CD4-positive, alpha-beta T cell (primary cell): ENCODE measurements at regions not wholly inside any gene's neighbourhood (a gene's known extent, or its start where the extent isn't known, plus 50 kb on each side); places are given as distances from the start of the nearest gene placed in this dataset.

Source experiments
- ATAC-seq: fragments of 200-7000 bp; cut with Tn5 transposase; one replicate; pipeline ENCODE4 v1.10.0; 2022; ENCODE audit warnings: mild to moderate bottlenecking; ENCODE audit not compliant: poor library complexity
- CTCF ChIA-PET: fragments of 350-600 bp; sonication (Branson Sonifier 250); formaldehyde crosslinking; loops from one replicate; lab custom pipeline; 2021; ENCODE audit warnings: antibody characterized with exemption, inconsistent platforms; lab: Charles Lee
- POLR2A ChIA-PET: fragments of 350-600 bp; sonication (Branson Sonifier 250); formaldehyde crosslinking; loops from one replicate; lab custom pipeline; 2021; ENCODE audit warnings: antibody characterized with exemption, inconsistent platforms; lab: Charles Lee
- DNase-seq, 14 experiments: peaks; one replicate each; pipeline ENCODE4 v3.0.0-alpha.2; 2013 to 2020; ENCODE audit warnings: mixed read lengths in 2 of 14
- H3K27ac ChIP-seq, 2 donors: one replicate each; pipeline versions ENCODE4 v1.5.1 to v1.7.0; 2013; ENCODE audit warnings: low read length in 2 of 2, low read depth in 1 of 2, mild to moderate bottlenecking in 1 of 2
- H3K27me3 ChIP-seq, 2 experiments: 1 replicate in 1 of 2; 2 replicates in 1 of 2; pipeline versions ENCODE4 v1.6.1 to v1.7.0; 2013; ENCODE audit warnings: low read length in 2 of 2, control low read depth in 1 of 2, mild to moderate bottlenecking in 1 of 2, moderate library complexity in 1 of 2; ENCODE audit not compliant: insufficient read depth in 2 of 2, control insufficient read depth in 1 of 2
- H3K36me3 ChIP-seq: one replicate; pipeline ENCODE4 v1.6.1; 2013; ENCODE audit warnings: low read length, control low read depth; ENCODE audit not compliant: insufficient read depth
- H3K4me1 ChIP-seq: one replicate; pipeline ENCODE4 v1.6.1; 2013; ENCODE audit warnings: low read length, control low read depth; ENCODE audit not compliant: insufficient read depth
- H3K4me3 ChIP-seq: one replicate; pipeline ENCODE4 v1.5.1; 2013; ENCODE audit warnings: mild to moderate bottlenecking, low read length, moderate library complexity
- H3K9me3 ChIP-seq, 2 experiments: 1 replicate in 1 of 2; 2 replicates in 1 of 2; pipeline versions ENCODE4 v1.6.1 to v1.7.0; 2013; ENCODE audit warnings: low read length in 2 of 2, mild to moderate bottlenecking in 2 of 2, control low read depth in 1 of 2, moderate library complexity in 1 of 2; ENCODE audit not compliant: control insufficient read depth in 1 of 2, insufficient read depth in 1 of 2
- H3K27ac Mint-ChIP-seq: one replicate; pipeline ENCODE4 v1.8.0; 2020; ENCODE audit warnings: mixed read lengths
- H3K27me3 Mint-ChIP-seq: one replicate; pipeline ENCODE4 v1.8.0; 2021; ENCODE audit warnings: mixed read lengths
- H3K36me3 Mint-ChIP-seq: one replicate; pipeline ENCODE4 v1.8.0; 2021; ENCODE audit warnings: low read depth, mixed read lengths
- H3K4me1 Mint-ChIP-seq: one replicate; pipeline ENCODE4 v1.8.0; 2021; ENCODE audit warnings: low read depth, mixed read lengths
- H3K4me3 Mint-ChIP-seq: one replicate; pipeline ENCODE4 v1.8.0; 2020; ENCODE audit warnings: mild to moderate bottlenecking, mixed read lengths
- H3K9me3 Mint-ChIP-seq: one replicate; pipeline ENCODE4 v1.8.0; 2020; ENCODE audit warnings: mixed read lengths
- intact Hi-C, 2 experiments: fragments of 100-400 bp; cut with DNase I in 1 of 2; cut with micrococcal nuclease in 1 of 2; formaldehyde crosslinking; loops; one replicate each; pipeline versions ENCODE4 v1.15.1 to v1.9.0; 2023 to 2025; cut with DNase I, micrococcal nuclease
- TF ChIP-seq, protein P1 (sequence below): fragments of 200-600 bp; IDR thresholded peaks from one replicate; pipeline ENCODE4 v1.8.0; 2022; ENCODE audit warnings: antibody characterized with exemption, mild to moderate bottlenecking

DNA sequence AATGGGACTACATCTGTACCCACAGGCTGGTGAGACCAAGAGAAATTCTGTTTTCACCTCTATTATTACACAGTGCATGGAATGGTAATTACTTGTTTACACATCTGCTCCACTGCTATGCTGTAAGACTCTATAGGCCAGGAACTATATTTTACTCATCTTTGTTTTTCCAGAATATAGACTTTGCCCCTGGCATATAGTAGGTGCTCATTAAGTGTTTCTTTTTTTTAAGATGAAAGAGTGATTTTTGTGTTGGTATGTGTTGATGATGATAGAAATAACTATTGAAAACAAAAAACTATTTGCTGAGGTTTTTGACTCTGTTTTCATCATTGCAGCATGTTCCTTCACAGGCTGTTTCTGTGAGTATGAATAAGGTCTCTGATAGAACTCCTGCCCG is 294.7 kb downstream of the CSNK1G3 start:
- Mint-ChIP-seq H3K4me1 (no peaks in the 10 kb centered on the region), H3K4me3 (no peak overlapping the region), H3K27ac (no peak overlapping the region), H3K9me3 (no peaks in the 10 kb centered on the region), H3K27me3 (no peaks in the 10 kb centered on the region), H3K36me3 (no peaks in the 10 kb centered on the region)
- DNase-seq (no peak), ATAC-seq (no peak)
- H3K9me3 ChIP-seq = no peaks in the 10 kb centered on the region
- POLR2A ChIA-PET = no interaction called here
- H3K4me3 ChIP-seq = no peak overlapping the region
- intact Hi-C loops = no loop called here
- CTCF ChIA-PET = no interaction called here
- H3K27ac ChIP-seq = no peak overlapping the region
- no peaks in the 10 kb centered on the region for H3K27me3 ChIP-seq
- TF ChIP-seq, protein P1, sequence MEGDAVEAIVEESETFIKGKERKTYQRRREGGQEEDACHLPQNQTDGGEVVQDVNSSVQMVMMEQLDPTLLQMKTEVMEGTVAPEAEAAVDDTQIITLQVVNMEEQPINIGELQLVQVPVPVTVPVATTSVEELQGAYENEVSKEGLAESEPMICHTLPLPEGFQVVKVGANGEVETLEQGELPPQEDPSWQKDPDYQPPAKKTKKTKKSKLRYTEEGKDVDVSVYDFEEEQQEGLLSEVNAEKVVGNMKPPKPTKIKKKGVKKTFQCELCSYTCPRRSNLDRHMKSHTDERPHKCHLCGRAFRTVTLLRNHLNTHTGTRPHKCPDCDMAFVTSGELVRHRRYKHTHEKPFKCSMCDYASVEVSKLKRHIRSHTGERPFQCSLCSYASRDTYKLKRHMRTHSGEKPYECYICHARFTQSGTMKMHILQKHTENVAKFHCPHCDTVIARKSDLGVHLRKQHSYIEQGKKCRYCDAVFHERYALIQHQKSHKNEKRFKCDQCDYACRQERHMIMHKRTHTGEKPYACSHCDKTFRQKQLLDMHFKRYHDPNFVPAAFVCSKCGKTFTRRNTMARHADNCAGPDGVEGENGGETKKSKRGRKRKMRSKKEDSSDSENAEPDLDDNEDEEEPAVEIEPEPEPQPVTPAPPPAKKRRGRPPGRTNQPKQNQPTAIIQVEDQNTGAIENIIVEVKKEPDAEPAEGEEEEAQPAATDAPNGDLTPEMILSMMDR = no peak
- no peaks in the 10 kb centered on the region for H3K36me3 ChIP-seq
- no peaks in the 10 kb centered on the region for H3K4me1 ChIP-seq

GRCh38 chr5:123805300-123805699 is 293.3 kb downstream of the CSNK1G3 start:
- intact Hi-C loops = no loop called here
- H3K27ac ChIP-seq = no peak overlapping the region
- POLR2A ChIA-PET = no interaction called here
- H3K36me3 ChIP-seq = no peaks in the 10 kb centered on the region
- no peak overlapping the region for H3K4me3 ChIP-seq
- CTCF ChIA-PET = no interaction called here
- TF ChIP-seq, protein P1 = no peak
- no peaks in the 10 kb centered on the region for H3K9me3 Mint-ChIP-seq
- H3K27me3 Mint-ChIP-seq = no peaks in the 10 kb centered on the region
- H3K4me1 ChIP-seq = no peaks in the 10 kb centered on the region
- no peak overlapping the region for H3K4me3 Mint-ChIP-seq
- no peaks in the 10 kb centered on the region for H3K4me1 Mint-ChIP-seq
- DNase-seq (no peak), ATAC-seq (no peak)
- H3K36me3 Mint-ChIP-seq = no peaks in the 10 kb centered on the region
- no peak overlapping the region for H3K27ac Mint-ChIP-seq
- no peaks in the 10 kb centered on the region for H3K9me3 ChIP-seq
- no peaks in the 10 kb centered on the region for H3K27me3 ChIP-seq

DNA sequence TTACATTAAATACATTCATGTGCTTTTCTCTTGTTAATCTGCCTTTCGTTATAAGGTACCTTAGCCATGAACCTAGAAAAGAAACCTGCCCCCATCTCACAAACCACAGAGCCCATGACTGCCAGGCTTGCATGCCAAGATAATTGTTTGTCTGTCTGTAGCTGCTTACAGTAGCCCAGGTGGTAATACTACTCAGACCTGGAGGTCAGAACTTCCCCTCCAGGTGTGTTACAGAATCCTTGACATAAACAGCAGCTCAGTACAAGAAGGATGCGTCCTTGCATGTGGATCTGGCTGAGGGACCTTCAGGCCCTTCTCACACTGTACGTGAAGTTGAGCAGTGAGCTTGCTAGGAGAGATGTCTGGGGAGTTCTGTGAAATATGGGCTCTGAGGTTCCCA is 291.4 kb downstream of the CSNK1G3 start:
- Mint-ChIP-seq H3K9me3 (no peaks in the 10 kb centered on the region), H3K36me3 (no peaks in the 10 kb centered on the region), H3K4me1 (no peaks in the 10 kb centered on the region), H3K27me3 (no peaks in the 10 kb centered on the region), H3K27ac (no peak overlapping the region), H3K4me3 (no peak overlapping the region)
- DNase-seq = no peak
- CTCF ChIA-PET = no interaction called here
- POLR2A ChIA-PET = no interaction called here
- no peaks in the 10 kb centered on the region for H3K36me3 ChIP-seq
- no peak overlapping the region for H3K4me3 ChIP-seq
- no peak for ATAC-seq
- TF ChIP-seq, protein P1 = no peak
- H3K9me3 ChIP-seq = no peaks in the 10 kb centered on the region
- H3K27me3 ChIP-seq = no peaks in the 10 kb centered on the region
- H3K4me1 ChIP-seq = no peaks in the 10 kb centered on the region
- intact Hi-C loops = no loop called here
- no peak overlapping the region for H3K27ac ChIP-seq
